ENCODE measurements at regions not wholly inside any gene's neighbourhood (a gene's known extent, or its start where the extent isn't known, plus 50 kb on each side); places are given as distances from the start of the nearest gene placed in this dataset.
A peak's percentile ranks its signal among the peaks of the same experiment; 100 is the strongest.
"Not testable (repeated sequence)": the region's sequence is repeated elsewhere in the genome, so short reads cannot be mapped to it uniquely, and the experiment has no call there.

DNA sequence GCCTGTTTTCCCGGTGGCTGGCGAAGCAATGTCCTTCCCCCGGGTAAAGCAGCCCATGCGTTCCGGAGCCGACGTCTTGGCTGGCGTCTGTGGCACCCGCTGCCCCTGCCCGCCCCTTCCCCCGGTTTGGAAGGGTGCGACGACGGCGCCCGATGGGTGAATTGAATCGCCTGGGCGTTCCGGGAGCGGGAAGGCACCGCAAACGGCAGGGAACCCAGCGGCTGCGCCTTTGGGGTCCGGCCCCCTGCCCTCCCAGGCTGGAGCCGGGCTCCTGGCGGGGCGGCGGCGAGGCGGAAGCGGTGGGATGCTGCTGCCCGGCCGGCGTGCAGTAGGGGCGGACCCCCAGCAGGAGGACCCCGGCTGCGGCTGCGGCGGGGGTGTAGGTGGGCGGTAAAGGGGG is 123.6 kb upstream of the RHOU start:
- not testable (repeated sequence) for DNase-seq (ENCODE audit: low spot score)

- not testable (repeated sequence) for DNase-seq (ENCODE audit: low spot score)
Measured at GRCh38 chr1:228622002-228622716, 113.1 kb upstream of the RHOU start.

DNA sequence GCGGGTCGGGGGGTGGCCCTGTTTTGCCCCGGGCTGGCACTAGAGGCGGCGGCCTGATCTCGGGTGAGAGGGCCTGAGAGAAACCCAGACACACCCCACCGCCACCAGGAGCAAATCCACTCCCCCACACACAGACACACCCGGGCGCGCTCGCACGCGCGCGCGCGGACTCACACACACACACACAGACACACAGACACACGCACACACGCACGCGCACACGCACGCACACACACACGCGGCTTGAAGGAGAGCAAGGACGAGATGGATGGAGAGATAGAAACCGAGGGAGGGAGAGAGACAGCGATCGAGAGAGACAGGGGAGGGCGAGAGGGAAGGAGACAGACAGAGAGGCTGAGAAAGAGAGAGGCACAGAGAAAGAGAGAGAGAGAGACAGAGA is 108.8 kb upstream of the RHOU start:
- DNase-seq (ENCODE audit: low spot score): not testable (repeated sequence)

DNA sequence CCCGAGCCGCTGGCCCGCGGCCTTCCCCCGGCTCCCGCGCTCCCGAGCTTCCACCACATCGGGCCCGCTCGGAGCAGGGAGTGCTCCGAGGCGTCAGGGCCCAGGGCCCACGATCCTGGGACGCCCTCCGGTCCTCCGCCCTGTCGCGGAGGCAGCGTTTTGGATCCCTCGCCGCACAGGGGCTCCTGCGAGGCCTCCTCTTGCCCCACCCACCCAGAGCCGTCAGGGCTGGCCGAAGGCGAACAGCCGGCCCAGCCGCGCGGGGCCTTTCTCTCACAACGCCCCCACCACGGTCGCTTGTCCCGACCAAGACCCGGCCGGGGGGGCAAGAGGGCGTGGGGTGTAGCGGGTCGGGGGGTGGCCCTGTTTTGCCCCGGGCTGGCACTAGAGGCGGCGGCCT is 102.4 kb upstream of the RHOU start:
- not testable (repeated sequence) for DNase-seq (ENCODE audit: low spot score)

- DNase-seq (ENCODE audit: low spot score): peak; percentile 94
Measured at GRCh38 chr1:228635304-228635703, 100.0 kb upstream of the RHOU start.

GRCh38 chr1:228637529-228637928 is 97.8 kb upstream of the RHOU start:
- DNase-seq (ENCODE audit: low spot score): not testable (repeated sequence)

DNA sequence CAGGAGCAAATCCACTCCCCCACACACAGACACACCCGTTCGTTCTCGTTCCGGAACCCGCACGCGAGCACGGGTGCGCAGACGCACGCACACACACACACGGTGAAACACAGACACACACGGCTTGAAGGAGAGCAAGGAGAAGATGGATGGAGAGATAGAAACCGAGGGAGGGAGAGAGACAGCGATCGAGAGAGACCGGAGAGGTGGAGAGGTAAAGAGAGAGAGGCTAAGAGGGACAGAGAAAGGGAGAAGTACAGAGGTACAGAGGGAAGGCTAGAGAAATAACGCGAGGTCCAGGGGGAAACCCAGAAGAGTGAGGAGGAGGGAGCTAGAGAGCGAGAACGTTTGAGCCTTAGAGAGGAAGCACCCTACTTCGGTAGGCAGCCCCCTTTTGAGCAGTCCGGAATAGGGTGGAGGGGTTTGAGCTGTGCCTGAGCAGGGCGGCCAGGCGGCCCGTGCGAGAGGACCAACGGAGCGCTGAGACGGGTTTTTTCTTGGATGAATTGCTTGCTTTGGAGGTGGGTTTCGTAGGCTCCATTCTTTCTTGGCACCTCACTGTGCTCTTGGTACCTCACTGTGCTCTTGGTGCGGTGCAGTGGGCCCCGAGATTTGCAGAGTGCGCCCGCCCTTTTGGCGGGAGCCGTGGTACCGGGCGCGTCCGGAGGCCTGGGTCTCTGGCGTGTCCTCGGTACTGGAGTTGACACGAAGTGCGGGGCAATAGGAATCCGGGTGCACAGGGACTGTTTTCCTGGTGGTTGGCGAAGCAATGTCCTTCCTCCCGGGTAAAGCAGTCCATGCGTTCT is 88.4 kb upstream of the RHOU start:
- no peak for DNase-seq (ENCODE audit: low spot score)

GRCh38 chr1:228647523-228648444 is 87.5 kb upstream of the RHOU start:
- DNase-seq (ENCODE audit: low spot score): no peak

- DNase-seq (ENCODE audit: low spot score): no peak
Measured at GRCh38 chr1:228648647-228649383, 86.5 kb upstream of the RHOU start.

- DNase-seq (ENCODE audit: low spot score): no peak
Measured at GRCh38 chr1:228650141-228650540, 85.1 kb upstream of the RHOU start.

DNA sequence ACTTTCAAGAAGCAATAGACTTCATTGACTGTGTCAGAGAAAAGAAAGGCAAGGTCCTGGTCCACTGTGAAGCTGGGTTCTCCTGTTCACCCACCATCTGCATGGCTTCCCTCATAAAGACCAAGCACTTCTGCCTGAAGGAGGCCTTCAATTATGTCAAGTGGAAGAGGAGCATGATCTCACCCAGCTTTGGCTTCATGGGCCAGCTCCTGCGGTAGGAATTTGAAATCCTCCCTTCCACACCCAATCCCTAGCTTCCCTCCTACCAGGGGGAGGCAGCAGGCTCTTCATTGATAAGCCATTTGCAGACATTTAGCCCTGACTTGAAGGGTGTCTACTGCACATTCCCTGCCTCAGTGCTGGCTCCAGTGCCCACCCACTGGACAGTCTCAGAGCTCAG is 84.3 kb upstream of the RHOU start:
- DNase-seq (ENCODE audit: low spot score): no peak

DNA sequence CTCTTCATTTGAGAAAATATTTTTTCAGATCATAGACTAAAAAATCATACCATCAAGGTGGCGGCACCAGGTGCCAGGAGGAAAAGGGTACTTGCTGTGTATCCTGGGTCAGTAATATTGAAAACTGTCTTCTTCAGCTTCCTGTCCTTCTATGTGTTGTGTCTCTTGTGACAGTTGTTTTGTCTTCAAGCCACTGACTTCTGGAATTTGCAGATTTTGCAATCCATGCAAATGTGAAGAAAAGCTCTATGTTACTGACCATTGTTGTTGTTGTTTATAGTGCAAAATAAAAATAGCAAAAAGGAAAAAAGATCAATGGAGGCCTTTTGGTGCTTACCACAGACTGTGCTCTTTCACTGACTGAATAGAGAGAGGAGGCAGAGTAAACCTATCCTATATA is 83.2 kb upstream of the RHOU start:
- DNase-seq (ENCODE audit: low spot score): no peak

GRCh38 chr1:228653057-228653456 is 82.2 kb upstream of the RHOU start:
- DNase-seq (ENCODE audit: low spot score): not testable (repeated sequence)

GRCh38 chr1:228653748-228654147 is 81.5 kb upstream of the RHOU start:
- no peak for DNase-seq (ENCODE audit: low spot score)

GRCh38 chr1:228655796-228656394 is 79.4 kb upstream of the RHOU start:
- no peak for DNase-seq (ENCODE audit: low spot score)

DNA sequence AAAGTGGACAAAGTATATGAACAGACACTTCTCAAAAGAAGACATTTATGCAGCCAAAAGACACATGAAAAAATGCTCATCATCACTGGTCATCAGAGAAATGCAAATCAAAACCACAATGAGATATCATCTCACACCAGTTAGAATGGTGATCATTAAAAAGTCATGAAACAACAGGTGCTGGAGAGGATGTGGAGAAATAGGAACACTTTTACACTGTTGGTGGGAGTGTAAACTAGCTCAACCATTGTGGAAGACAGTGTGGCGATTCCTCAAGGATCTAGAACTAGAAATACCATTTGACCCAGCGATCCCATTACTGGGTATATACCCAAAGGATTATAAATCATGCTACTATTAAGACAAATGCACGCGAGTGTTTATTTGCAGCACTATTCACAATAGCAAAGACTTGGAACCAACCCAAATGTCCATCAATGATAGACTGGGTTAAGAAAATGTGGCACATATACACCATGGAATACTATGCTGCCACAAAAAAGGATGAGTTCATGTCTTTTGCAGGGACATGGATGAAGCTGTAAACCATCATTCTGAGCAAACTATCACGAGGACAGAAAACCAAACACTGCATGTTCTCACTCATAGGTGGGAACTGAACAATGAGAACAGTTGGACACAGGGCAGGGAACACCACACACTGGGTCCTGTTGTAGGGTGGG is 73.1 kb upstream of the RHOU start:
- DNase-seq (ENCODE audit: low spot score): not testable (repeated sequence)

DNA sequence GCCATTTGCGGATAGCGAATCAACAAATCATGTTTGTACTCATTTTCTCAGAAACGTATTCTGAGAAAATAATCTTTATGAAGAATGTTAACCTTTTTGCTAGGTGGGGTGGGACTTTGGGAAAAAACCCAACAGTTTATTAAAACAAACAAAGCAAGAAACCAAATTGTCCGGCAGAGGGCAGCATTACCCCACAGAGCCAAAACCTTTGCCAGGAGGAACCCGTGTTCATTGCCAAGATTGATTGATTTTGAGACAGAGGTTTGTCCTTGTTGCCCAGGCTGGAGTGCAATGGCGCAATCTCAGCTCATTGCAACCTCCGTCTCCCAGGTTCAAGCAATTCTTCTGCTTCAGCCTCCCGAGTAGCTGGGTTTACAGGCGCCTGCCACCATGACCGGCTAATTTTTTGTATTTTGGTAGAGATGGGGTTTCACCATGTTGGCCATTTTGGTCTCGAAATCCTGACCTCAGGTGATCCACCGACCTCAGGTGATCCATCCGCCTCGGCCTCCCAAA is 70.8 kb upstream of the RHOU start:
- DNase-seq (ENCODE audit: low spot score): no peak

DNA sequence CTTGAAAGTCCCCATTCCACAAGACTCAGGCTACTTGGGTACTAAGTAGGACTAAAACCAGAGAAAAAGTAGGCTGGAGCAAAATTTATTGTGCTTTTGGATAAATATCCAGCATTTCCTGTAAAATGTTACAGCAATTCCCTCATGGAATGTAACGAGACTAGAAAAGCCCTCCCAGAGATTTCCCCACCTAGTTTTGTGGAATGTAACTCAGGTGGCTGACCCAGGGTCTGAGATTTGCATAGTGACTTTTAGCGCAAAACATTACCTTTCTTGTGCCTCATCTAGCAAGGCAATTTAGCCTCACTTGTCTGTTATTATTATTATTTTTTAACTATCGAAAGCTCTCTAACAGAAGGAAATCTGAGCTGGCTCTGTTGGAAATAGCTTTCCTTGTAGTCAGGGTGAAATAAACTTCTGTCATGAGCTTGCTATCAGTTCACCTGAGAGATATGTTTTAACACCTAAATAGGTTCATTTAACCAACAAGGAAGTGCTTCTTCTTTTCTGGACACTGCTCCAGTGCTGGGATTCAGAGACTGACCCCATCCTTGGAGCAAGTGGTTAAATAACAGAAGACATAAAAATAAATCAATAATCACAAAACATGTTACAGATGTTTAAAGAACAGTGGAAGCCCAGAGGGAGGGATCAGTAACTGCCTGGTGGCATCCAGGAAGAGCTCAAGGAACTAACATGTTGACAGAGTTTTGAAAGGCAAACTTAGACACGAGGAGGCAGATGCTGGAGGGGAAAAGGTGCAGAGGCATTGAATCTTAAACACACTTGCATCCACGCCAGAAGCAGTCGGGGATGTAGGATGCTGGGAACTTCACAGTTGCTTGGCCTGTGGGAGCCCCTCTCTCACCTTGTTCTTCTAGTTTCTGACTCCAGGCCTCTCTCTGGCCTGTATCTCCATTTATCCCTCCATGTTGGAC is 68.3 kb upstream of the RHOU start:
- DNase-seq (ENCODE audit: low spot score): no peak

Data from mesenteric fat pad (tissue), 1 donor.